Gastrocnemius medialis (tissue), 4 donors: ENCODE measurements at regions not wholly inside any gene's neighbourhood (a gene's known extent, or its start where the extent isn't known, plus 50 kb on each side); places are given as distances from the start of the nearest gene placed in this dataset.

Experiments
- CTCF ChIP-seq, 5 experiments: fragments of 450-650 bp in 3 of 5; fragments of 200-600 bp in 2 of 5; sonication (generic) in 2 of 5; IDR thresholded peaks in 4 of 5; conservative IDR thresholded peaks in 1 of 5; 1 replicate in 4 of 5; 2 replicates in 1 of 5; pipeline ENCODE4 v1.5.1; 2016 to 2019; ENCODE audit warnings: antibody characterized with exemption in 5 of 5, mild to moderate bottlenecking in 3 of 5, moderate library complexity in 3 of 5
- POLR2A ChIP-seq, 2 donors: fragments of 450-650 bp; IDR thresholded peaks; one replicate each; pipeline ENCODE4 v1.6.1; 2017; ENCODE audit warnings: antibody characterized with exemption in 2 of 2, mild to moderate bottlenecking in 2 of 2, moderate library complexity in 2 of 2

- TF ChIP-seq CTCF (IDR thresholded peaks at IDR 0.05 in 4 of 5, conservative IDR thresholded peaks at IDR 0.05 in 1 of 5) (no peak), POLR2A (IDR thresholded peaks at IDR 0.05) (no peak)
These were observed 211.6 kb downstream of the PARM1 start for GRCh38 chr4:75144475-75144874.
